Motor neuron (in vitro differentiated cells): ENCODE measurements at regions not wholly inside any gene's neighbourhood (a gene's known extent, or its start where the extent isn't known, plus 50 kb on each side); places are given as distances from the start of the nearest gene placed in this dataset.
A peak's percentile ranks its signal among the peaks of the same experiment; 100 is the strongest.

Experiments used
- ATAC-seq, 8 experiments: fragments of 200-7000 bp; cut with Tn5 transposase; replicated peaks in 6 of 8; 2 replicates each; pipeline ENCODE4 v1.8.0; 2021; ENCODE audit warnings: mild to moderate bottlenecking in 8 of 8, moderate library complexity in 8 of 8
- H3K27ac ChIP-seq, 2 donors: fragments of 250-450 bp; sonication (Bioruptor Pico); 2 replicates each; pipeline ENCODE4 v1.9.0; 2021; ENCODE audit warnings: antibody characterized with exemption in 2 of 2, mild to moderate bottlenecking in 2 of 2, moderate library complexity in 1 of 2
- H3K4me1 ChIP-seq, 2 donors: fragments of 250-450 bp; sonication (Bioruptor Pico); replicated peaks in 1 of 2; 2 replicates each; pipeline ENCODE4 v1.6.1; 2021; ENCODE audit warnings: antibody characterized with exemption in 2 of 2, mild to moderate bottlenecking in 2 of 2, moderate library complexity in 1 of 2
- H3K4me3 ChIP-seq, 5 donors: fragments of 250-450 bp; sonication (Bioruptor Pico); 2 replicates each; pipeline ENCODE4 v1.9.0; 2021; ENCODE audit warnings: antibody characterized with exemption in 5 of 5, mild to moderate bottlenecking in 5 of 5, moderate library complexity in 4 of 5
- WGBS, 10 experiments: fragments of 450-650 bp; shearing (Covaris generic); methylation state at CpG; one replicate each; pipeline ENCODE4 v1.0.0; 2022; 5-methylcytosine and 5-hydroxymethylcytosine counted together
- in situ Hi-C, 9 experiments: fragments of 400-800 bp; cut with MboI; loops; one replicate each; pipeline ENCODE4 v1.15.0; 2021; ENCODE audit warnings: low sequenced_read_pairs in 9 of 9, low pct_unique_long_range_greater_than_20kb in 2 of 9; ENCODE audit not compliant: unreplicated experiment in 9 of 9

GRCh38 chr5:167661605-167662004, 629.8 kb upstream of the WWC1 start:
- in situ Hi-C loops: no loop called here
- Histone ChIP-seq H3K4me1 (peaks cover 3 to 11% of the 10 kb centered on the region in 2 donors), H3K27ac (no peak overlapping the region), H3K4me3 (no peak overlapping the region)
- 60 to 100% (median 94%) methylated on average over 1 to 3 of the region's 3 CpGs; no CpG with 5 or more reads in 1 of the 10 experiments for WGBS, 10 experiments
- no peak for ATAC-seq

GRCh38 chr5:167664222-167664804, 627.1 kb upstream of the WWC1 start:
- ATAC-seq: no peak
- H3K4me3 ChIP-seq: no peak overlapping the region
- peaks cover 0 to 11% of the 10 kb centered on the region in 2 donors for H3K4me1 ChIP-seq
- in situ Hi-C loops: no loop called here
- 86 to 100% (median 94%) methylated on average over 1 to 3 of the region's 3 CpGs; no CpG with 5 or more reads in 1 of the 10 experiments for WGBS, 10 experiments
- no peak overlapping the region for H3K27ac ChIP-seq

GRCh38 chr5:167665841-167666375, 625.5 kb upstream of the WWC1 start:
- Histone ChIP-seq H3K4me3 (no peak overlapping the region), H3K4me1 (peaks cover 0 to 22% of the 10 kb centered on the region in 2 donors), H3K27ac (no peak overlapping the region)
- no peak for ATAC-seq
- in situ Hi-C loops: no loop called here
- WGBS, 10 experiments: 29 to 89% (median 71%) methylated on average over 2 to 5 of the region's 5 CpGs; no CpG with 5 or more reads in 3 of the 10 experiments

GRCh38 chr5:167671176-167671575, 620.3 kb upstream of the WWC1 start:
- in situ Hi-C loops: no loop called here
- 5 to 100% (median 90%) methylated on average over 1 to 4 of the region's 4 CpGs for WGBS, 10 experiments
- ATAC-seq: no peak
- Histone ChIP-seq H3K27ac (no peak overlapping the region), H3K4me1 (peaks cover 3 to 21% of the 10 kb centered on the region in 2 donors), H3K4me3 (no peak overlapping the region)

GRCh38 chr5:167673942-167674341, 617.5 kb upstream of the WWC1 start:
- peaks cover 3 to 21% of the 10 kb centered on the region in 2 donors for H3K4me1 ChIP-seq
- WGBS, 10 experiments: 20 to 67% (median 48%) methylated on average over 1 to 2 of the region's 2 CpGs; no CpG with 5 or more reads in 1 of the 10 experiments
- H3K4me3 ChIP-seq: no peak overlapping the region
- no peak overlapping the region for H3K27ac ChIP-seq
- peak in 5 of 8 experiments; percentile 18 to 97 (median 49) for ATAC-seq
- in situ Hi-C loops: no loop called here

- in situ Hi-C loops: no loop called here
- no peak overlapping the region for H3K27ac ChIP-seq
- no peak for ATAC-seq
- no peak overlapping the region for H3K4me3 ChIP-seq
- H3K4me1 ChIP-seq: peaks cover 3 to 8% of the 10 kb centered on the region in 2 donors
- 56 to 100% (median 92%) methylated on average over 1 to 3 of the region's 3 CpGs for WGBS, 10 experiments
Observed at GRCh38 chr5:167678481-167678880, 613.0 kb upstream of the WWC1 start.

GRCh38 chr5:167684251-167684650, 607.2 kb upstream of the WWC1 start:
- no peak overlapping the region for H3K4me3 ChIP-seq
- 39 to 100% (median 83%) methylated on average over 1 to 3 of the region's 3 CpGs; no CpG with 5 or more reads in 1 of the 10 experiments for WGBS, 10 experiments
- H3K4me1 ChIP-seq: peaks cover 1 to 4% of the 10 kb centered on the region in 2 donors
- peak in 2 of 8 experiments; percentile 21 to 38 for ATAC-seq
- in situ Hi-C loops: no loop called here
- H3K27ac ChIP-seq: no peak overlapping the region

- Histone ChIP-seq H3K4me3 (no peak overlapping the region), H3K27ac (no peak overlapping the region), H3K4me1 (peaks cover 4% of the 10 kb centered on the region in 2 donors)
- WGBS, 10 experiments: 14 to 90% (median 85%) methylated on average over 1 to 8 of the region's 8 CpGs; no CpG with 5 or more reads in 1 of the 10 experiments
- ATAC-seq: peak in 5 of 8 experiments; percentile 55 to 94 (median 73)
- in situ Hi-C loops: no loop called here
Observed at GRCh38 chr5:167688341-167689130, 602.9 kb upstream of the WWC1 start.

- Histone ChIP-seq H3K4me3 (no peak overlapping the region), H3K27ac (no peak overlapping the region), H3K4me1 (peaks cover 5 to 7% of the 10 kb centered on the region in 2 donors)
- in situ Hi-C loops: no loop called here
- 30 to 94% (median 77%) methylated on average over 1 to 5 of the region's 5 CpGs for WGBS, 10 experiments
- ATAC-seq: peak in 5 of 8 experiments; percentile 27 to 77 (median 57)
Observed at GRCh38 chr5:167694325-167695147, 596.9 kb upstream of the WWC1 start.

GRCh38 chr5:167696558-167697314, 594.7 kb upstream of the WWC1 start:
- in situ Hi-C loops: no loop called here

GRCh38 chr5:167699432-167699831, 592.0 kb upstream of the WWC1 start:
- Histone ChIP-seq H3K4me3 (no peak overlapping the region), H3K27ac (peak overlapping the region in 1 of 2 donors; percentile 7), H3K4me1 (peaks cover 14 to 16% of the 10 kb centered on the region in 2 donors)
- in situ Hi-C loops: no loop called here
- ATAC-seq: peak; percentile 38 to 100 (median 98)
- 0 to 20% (median 0%) methylated on average over 1 of the region's 1 CpG; no CpG with 5 or more reads in 5 of the 10 experiments for WGBS, 10 experiments

More at GRCh38 chr5:167696558-167697314, 594.7 kb upstream of the WWC1 start:
- H3K4me1 ChIP-seq: peaks cover 14 to 16% of the 10 kb centered on the region in 2 donors
- 20 to 93% (median 81%) methylated on average over 3 to 9 of the region's 10 CpGs; no CpG with 5 or more reads in 1 of the 10 experiments for WGBS, 10 experiments
- H3K27ac ChIP-seq: no peak overlapping the region
- H3K4me3 ChIP-seq: no peak overlapping the region
- ATAC-seq: no peak

GRCh38 chr5:167701051-167701450, 590.4 kb upstream of the WWC1 start:
- in situ Hi-C loops: no loop called here
- Histone ChIP-seq H3K4me1 (peaks cover 14 to 16% of the 10 kb centered on the region in 2 donors), H3K4me3 (no peak overlapping the region), H3K27ac (no peak overlapping the region)
- 58 to 100% (median 100%) methylated on average over 1 of the region's 1 CpG; no CpG with 5 or more reads in 3 of the 10 experiments for WGBS, 10 experiments
- ATAC-seq: no peak
